Fibroblast of lung (primary cell): ENCODE measurements at regions not wholly inside any gene's neighbourhood (a gene's known extent, or its start where the extent isn't known, plus 50 kb on each side); places are given as distances from the start of the nearest gene placed in this dataset.

Experiments
- EZH2 ChIP-seq: IDR thresholded peaks from 2 replicates; pipeline ENCODE4 v1.5.1; 2012; ENCODE audit warnings: low read length, control low read depth, mild to moderate bottlenecking; ENCODE audit errors: missing control alignments
- TF ChIP-seq, protein P1 (sequence below), 2 donors: IDR thresholded peaks in 1 of 2; conservative IDR thresholded peaks in 1 of 2; 1 replicate in 1 of 2; 2 replicates in 1 of 2; pipeline ENCODE4 v1.5.1; 2011 to 2012; ENCODE audit warnings: low read length in 2 of 2, control low read depth in 1 of 2, inconsistent platforms in 1 of 2, low read depth in 1 of 2, mild to moderate bottlenecking in 1 of 2

DNA sequence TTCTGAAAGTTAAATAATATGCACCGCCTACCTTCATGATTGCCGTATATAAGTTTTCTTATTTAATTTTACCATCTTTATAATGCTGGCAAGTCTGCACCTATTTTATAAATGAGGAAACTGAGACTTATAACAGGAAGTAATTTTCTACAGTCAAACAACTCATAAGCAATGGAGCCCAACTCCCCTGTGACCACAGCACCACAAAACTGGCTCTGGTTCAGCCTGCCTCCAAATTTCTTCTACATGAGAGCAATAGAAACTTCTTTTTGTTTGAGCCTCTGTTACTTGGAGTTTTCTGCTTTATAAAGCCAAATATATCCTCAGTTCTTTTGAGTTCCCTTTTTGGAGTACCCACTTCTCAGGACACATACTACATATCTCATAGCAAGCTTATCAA is 131.1 kb upstream of the HSF2 start:
- TF ChIP-seq, protein P1, sequence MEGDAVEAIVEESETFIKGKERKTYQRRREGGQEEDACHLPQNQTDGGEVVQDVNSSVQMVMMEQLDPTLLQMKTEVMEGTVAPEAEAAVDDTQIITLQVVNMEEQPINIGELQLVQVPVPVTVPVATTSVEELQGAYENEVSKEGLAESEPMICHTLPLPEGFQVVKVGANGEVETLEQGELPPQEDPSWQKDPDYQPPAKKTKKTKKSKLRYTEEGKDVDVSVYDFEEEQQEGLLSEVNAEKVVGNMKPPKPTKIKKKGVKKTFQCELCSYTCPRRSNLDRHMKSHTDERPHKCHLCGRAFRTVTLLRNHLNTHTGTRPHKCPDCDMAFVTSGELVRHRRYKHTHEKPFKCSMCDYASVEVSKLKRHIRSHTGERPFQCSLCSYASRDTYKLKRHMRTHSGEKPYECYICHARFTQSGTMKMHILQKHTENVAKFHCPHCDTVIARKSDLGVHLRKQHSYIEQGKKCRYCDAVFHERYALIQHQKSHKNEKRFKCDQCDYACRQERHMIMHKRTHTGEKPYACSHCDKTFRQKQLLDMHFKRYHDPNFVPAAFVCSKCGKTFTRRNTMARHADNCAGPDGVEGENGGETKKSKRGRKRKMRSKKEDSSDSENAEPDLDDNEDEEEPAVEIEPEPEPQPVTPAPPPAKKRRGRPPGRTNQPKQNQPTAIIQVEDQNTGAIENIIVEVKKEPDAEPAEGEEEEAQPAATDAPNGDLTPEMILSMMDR (conservative IDR thresholded peaks at IDR 0.05 in 1 of 2, IDR thresholded peaks at IDR 0.05 in 1 of 2; ENCODE audit: low read depth in 1 of 2, low read length in 2 of 2) = no peak
- TF ChIP-seq EZH2 = no peak
